Astrocyte of the cerebellum (primary cell): ENCODE measurements at regions not wholly inside any gene's neighbourhood (a gene's known extent, or its start where the extent isn't known, plus 50 kb on each side); places are given as distances from the start of the nearest gene placed in this dataset.

Experiments
- DNase-seq: peaks from one replicate; pipeline ENCODE4 v3.0.0-alpha.2; 2011; ENCODE audit warnings: low read depth
- H3K4me3 ChIP-seq: 2 replicates; pipeline ENCODE4 v1.5.1; 2011; ENCODE audit warnings: mild to moderate bottlenecking, low read depth, low read length, moderate library complexity
- CTCF ChIP-seq: IDR thresholded peaks from 2 replicates; pipeline ENCODE4 v1.5.1; 2012; ENCODE audit warnings: low read length, low read depth, moderate library complexity, mild to moderate bottlenecking; ENCODE audit errors: missing control alignments
- in situ Hi-C: cut with HindIII; loops from 2 replicates; pipeline ENCODE4 v1.10.0; 2017; ENCODE audit warnings: low sequenced_read_pairs

DNA sequence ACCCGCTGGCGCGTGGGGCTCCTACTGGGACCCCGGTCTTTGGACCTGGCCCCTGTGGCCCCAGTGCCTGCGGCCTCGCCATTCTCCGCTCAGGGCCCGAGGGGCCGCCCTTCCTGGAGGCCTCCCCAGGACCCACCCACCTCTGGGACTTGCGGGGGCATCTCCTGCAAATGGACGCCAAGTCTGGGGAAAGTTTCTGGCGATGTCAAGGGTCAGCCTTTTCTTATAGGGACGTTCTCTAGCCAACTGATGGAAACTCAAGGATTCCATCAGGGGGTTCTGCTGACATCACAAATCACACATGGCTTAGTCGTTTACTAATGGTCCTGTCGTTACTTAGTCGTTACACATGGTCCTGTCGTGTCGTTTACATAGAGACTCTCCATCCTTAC, 57.7 kb upstream of the RHOBTB1 start:
- peak overlapping the region; percentile 62 for H3K4me3 ChIP-seq
- DNase-seq: no peak
- in situ Hi-C loops: no loop called here

DNA sequence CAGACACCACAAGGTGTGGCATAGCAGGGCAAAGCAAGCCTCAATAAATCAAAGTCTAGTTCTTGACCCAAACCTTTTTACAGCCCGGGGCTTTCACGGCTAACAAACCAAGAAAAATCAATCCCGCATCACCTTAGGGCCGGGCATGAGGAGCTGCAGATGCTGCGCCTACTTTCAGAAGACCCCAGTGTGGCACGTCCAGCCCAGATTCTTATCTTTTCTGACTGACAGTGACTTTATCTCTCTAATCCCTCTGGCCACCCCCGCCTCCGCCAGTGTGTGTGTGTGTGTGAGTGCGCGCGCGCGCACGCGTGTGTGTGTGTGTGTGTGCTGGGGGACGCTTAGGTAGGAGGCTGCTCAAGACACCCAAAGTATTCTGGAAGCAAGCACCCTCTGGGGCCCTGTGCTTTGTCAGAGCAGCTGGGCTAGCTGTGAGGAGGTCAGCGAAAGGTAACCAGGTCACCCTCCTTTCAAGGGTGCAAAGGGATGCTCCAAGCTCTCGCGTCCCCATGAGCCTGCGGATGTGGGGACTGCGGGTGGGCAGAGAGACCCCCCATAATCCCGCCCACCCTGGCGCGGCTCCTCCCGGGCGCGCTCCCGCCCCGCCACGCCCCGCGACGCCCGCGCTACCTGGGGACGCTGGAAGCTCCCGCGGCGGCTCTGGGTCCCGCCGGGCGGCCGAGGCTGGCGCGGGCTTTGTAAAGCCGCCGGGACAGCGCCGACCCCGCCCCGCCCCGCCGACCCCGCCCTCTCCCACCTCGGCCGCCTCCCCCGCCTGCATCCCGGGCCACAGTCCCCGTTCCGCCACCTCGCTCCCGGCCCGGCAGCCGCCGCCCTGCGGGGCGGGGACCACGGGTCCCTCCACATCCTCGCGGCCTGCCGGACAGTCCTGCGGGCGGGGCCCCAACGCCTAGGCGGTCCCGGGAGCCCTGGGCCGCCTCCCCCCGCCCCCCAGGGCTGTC, 57.1 kb upstream of the RHOBTB1 start:
- no peak for DNase-seq
- TF ChIP-seq CTCF: no peak
- in situ Hi-C loops: no loop called here
- peak overlapping the region; percentile 62 for H3K4me3 ChIP-seq

More for the DNA sequence above, 57.7 kb upstream of the RHOBTB1 start:
- TF ChIP-seq CTCF: no peak

DNA sequence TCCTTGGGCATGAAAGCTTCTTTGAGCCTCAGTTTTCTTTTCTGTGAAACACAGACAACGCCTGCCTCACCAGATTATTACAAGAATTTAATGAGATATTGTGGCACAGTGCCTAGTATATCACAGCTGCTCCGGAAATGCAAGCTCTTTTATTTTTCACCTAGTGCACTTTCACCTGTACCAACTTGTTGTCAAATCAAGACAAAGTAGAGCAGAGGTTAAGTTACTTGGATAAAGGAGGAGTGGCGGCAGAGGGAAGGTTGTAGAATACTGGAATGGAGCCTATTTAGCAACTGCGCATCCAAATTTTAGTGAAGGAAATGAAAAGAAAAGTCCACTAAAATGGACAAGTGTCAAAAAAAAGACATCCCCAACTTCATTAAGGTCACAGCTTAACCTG, 54.9 kb upstream of the RHOBTB1 start:
- H3K4me3 ChIP-seq: no peak overlapping the region
- in situ Hi-C loops: no loop called here
- no peak for DNase-seq
- TF ChIP-seq CTCF: no peak

- no peak for TF ChIP-seq CTCF
- no peak overlapping the region for H3K4me3 ChIP-seq
- in situ Hi-C loops: no loop called here
- no peak for DNase-seq
These were observed 50.1 kb upstream of the RHOBTB1 start for GRCh38 chr10:60994128-60994527.
